LNCaP clone FGC (cell line): ENCODE measurements at regions not wholly inside any gene's neighbourhood (a gene's known extent, or its start where the extent isn't known, plus 50 kb on each side); places are given as distances from the start of the nearest gene placed in this dataset.

Experiments used
- DNase-seq: peaks from one replicate; pipeline ENCODE4 v3.0.0-alpha.2; 2011; ENCODE audit warnings: low read depth
- H3K4me3 ChIP-seq: 2 replicates; pipeline ENCODE4 v1.5.1; 2011; ENCODE audit warnings: mild to moderate bottlenecking, low read depth, low read length, control low read depth
- TF ChIP-seq, protein P1 (sequence below): IDR thresholded peaks from 2 replicates; pipeline ENCODE4 v1.5.1; 2012; ENCODE audit warnings: mild to moderate bottlenecking; ENCODE audit not compliant: control insufficient read depth, insufficient read depth; ENCODE audit errors: extremely low read depth

DNA sequence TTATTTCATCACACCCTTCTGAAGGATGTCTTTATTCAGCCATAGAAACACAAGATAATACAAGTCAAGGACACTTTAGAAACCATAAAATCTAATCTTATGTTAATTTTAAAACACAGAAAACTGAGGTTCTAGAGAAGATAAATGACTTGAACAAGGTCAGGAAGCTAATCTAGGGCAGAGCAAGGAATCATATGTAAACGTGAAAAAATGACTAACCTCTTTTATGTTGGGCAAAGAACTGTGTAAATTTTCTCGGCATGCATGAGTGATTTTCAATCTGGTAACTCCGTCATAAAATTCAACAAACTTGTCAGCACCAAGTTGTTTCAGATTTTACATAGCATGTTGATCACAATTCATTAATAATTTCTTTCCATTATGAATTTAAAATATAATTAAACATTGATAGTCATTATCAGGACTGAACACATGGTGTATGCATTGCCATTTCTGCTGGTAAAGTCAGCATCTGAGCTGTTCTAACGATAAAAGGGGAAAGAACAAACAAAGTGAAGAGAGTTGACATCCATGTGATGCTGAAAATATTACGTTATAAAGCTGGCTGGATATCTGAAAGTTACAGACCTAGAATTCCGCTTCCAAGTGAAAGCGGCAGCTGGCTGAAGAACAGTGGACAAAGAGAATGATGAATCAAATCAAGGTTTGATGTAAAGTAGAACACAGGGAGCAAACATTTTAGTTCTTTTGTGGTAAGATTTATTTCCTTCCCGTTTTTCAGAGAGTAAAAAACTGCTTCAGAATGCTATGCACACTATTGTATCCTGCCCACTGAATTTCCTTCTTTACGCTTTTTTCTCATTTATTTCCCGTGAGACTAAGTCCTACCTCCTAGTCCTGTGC lies 1037.4 kb upstream of the TMPRSS15 start:
- no peak overlapping the region for H3K4me3 ChIP-seq
- TF ChIP-seq, protein P1, sequence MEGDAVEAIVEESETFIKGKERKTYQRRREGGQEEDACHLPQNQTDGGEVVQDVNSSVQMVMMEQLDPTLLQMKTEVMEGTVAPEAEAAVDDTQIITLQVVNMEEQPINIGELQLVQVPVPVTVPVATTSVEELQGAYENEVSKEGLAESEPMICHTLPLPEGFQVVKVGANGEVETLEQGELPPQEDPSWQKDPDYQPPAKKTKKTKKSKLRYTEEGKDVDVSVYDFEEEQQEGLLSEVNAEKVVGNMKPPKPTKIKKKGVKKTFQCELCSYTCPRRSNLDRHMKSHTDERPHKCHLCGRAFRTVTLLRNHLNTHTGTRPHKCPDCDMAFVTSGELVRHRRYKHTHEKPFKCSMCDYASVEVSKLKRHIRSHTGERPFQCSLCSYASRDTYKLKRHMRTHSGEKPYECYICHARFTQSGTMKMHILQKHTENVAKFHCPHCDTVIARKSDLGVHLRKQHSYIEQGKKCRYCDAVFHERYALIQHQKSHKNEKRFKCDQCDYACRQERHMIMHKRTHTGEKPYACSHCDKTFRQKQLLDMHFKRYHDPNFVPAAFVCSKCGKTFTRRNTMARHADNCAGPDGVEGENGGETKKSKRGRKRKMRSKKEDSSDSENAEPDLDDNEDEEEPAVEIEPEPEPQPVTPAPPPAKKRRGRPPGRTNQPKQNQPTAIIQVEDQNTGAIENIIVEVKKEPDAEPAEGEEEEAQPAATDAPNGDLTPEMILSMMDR: no peak
- DNase-seq: no peak

DNA sequence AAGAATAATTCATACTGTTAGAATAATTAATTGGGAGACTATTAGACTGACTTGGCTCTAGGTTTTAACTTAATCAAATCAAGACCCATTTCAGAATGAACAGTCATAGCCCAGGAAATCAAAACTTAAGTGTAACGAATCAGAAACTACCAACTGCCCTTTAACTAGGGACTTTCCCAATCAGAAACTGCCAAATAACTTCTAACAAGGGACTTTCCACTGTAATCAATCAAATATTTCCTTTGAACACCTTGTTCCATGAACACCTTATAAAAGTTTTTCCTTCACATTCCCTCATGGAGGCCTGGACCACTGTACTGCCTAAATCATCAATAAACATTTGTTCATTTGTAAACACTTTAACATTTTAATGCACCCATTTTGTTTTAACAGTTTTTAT lies 1054.7 kb upstream of the TMPRSS15 start:
- H3K4me3 ChIP-seq: no peak overlapping the region
- TF ChIP-seq, protein P1: no peak
- DNase-seq: no peak

DNA sequence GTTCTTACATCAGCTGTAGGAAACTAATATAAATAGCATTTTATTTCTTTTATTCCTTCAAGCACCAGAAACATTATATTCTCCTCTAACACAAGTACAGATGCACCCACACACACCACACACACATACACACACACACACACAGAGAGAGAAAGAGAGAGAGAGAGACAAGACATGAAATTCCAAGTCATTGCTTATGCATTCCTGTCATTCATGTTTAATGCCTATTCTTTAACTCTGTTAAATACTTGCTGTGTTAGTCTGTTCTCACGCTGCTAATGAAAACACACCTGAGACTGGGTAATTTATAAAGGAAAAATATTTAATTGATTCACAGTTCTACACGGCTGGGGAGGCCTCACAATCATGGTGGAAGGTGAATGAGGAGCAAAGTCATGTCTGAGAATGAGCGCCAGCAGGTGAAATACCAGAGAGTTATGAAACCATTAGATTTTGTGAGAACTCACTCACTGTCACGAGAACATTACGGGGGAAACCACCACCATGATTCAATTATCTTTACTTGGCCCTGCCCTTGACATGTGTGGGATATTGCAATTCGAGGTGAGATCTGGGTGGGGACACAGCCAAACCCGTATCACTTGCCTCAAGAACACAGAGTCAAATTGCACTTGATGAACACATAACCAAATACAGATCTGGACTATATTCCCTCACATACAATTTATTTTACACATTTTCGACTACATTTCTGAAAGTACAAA lies 1058.1 kb upstream of the TMPRSS15 start:
- no peak for DNase-seq
- no peak overlapping the region for H3K4me3 ChIP-seq
- TF ChIP-seq, protein P1: no peak

DNA sequence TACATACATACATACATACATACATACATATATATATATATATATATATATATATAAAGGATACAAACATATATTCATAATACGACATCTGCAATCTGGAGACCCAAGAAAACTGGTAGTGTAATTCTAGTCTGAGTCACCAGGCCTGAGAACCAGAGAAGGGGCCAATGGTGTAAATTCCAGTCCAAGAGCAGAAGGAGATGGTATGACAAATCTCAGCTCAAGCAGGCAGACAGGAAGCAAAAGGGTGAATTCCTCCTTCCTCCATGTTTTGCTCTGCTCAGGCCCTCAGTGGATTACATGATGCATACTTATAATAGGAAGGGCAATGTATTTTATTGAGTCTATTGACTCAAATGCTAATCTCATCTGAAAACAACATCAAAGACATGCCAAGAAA lies 1060.4 kb upstream of the TMPRSS15 start:
- H3K4me3 ChIP-seq: no peak overlapping the region
- TF ChIP-seq, protein P1: no peak
- DNase-seq: no peak

DNA sequence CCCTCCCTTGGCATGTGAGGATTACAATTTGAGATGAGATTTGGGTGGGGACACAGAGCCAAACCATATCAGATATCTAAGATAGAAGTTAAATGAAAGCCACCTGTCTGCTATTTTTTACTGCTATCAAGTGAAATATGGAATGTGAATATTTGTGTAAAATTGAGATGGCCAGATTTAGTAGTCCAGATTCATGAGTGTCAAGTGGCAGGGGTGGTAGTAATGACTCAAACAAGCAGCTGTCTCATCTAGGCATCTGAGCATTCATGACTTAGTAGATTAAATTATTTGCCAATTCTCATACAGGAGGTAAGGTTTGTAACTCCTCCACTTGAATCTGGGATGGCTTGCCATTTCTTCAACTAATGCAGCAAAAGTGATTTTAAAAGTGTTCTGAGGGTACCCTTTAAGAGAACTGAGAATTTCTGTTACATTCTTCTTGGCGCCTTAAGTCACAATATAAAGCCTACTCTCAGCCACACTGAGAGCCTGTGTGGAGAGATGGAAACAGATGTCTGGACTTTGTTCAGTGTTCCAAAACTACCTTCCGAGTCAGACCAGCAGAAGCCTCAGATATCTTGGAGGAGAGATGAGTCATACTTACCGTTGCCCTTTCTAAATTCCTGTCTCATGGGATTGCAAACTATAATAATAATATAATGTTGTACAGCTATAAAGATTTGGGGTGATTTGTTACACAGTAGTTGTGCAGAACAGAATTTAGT lies 1065.6 kb upstream of the TMPRSS15 start:
- no peak overlapping the region for H3K4me3 ChIP-seq
- TF ChIP-seq, protein P1: no peak
- no peak for DNase-seq

DNA sequence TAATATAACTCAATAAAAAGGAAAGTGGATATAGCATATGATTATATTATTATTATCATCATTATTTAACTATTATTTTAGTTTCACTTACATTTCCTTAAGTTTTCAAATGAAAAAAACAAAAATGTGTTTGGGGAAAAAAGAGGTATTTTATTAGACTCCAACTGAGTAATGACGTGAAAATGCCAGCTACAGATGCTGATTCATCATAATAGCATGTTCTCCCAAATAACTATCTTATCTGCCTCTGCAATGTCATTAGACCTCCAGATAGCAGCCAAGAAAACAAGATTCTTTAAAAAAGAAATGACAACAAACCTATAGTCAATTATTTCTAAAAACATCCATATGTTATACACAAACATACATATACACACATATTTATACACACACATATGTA lies 1071.9 kb upstream of the TMPRSS15 start:
- TF ChIP-seq, protein P1: no peak
- no peak overlapping the region for H3K4me3 ChIP-seq

More for the DNA sequence above, 1071.9 kb upstream of the TMPRSS15 start:
- DNase-seq: no peak
